GM23338 (cell line): ENCODE measurements at regions not wholly inside any gene's neighbourhood (a gene's known extent, or its start where the extent isn't known, plus 50 kb on each side); places are given as distances from the start of the nearest gene placed in this dataset.

Experiments
- ATAC-seq: fragments of 200-7000 bp; cut with Tn5 transposase; 3 replicates; pipeline ENCODE4 v1.9.1; 2020
- DNase-seq: peaks from one replicate; pipeline ENCODE4 v3.0.0-alpha.2; 2015; ENCODE audit warnings: low spot score
- H2AFZ ChIP-seq: fragments of 200-600 bp; sonication (generic); 2 replicates; pipeline ENCODE4 v1.8.0; 2016; ENCODE audit warnings: antibody characterized with exemption, mild to moderate bottlenecking, moderate library complexity
- H3F3A ChIP-seq: fragments of 200-600 bp; sonication (generic); replicated peaks from 2 replicates; pipeline ENCODE4 v1.8.0; 2017; ENCODE audit warnings: antibody characterized with exemption, mixed run types, low read depth
- H3K27ac ChIP-seq: fragments of 200-600 bp; sonication (generic); 2 replicates; pipeline ENCODE4 v1.6.1; 2016; ENCODE audit warnings: low read depth
- H3K27me3 ChIP-seq: fragments of 200-600 bp; sonication (generic); 2 replicates; pipeline ENCODE4 v1.8.0; 2016; ENCODE audit warnings: mild to moderate bottlenecking, mixed run types, moderate library complexity; ENCODE audit not compliant: insufficient read depth
- H3K36me3 ChIP-seq: fragments of 200-600 bp; sonication (generic); 2 replicates; pipeline ENCODE4 v1.8.0; 2016; ENCODE audit warnings: mild to moderate bottlenecking; ENCODE audit not compliant: insufficient read depth
- H3K4me1 ChIP-seq: fragments of 200-600 bp; sonication (generic); 2 replicates; pipeline ENCODE4 v1.8.0; 2016; ENCODE audit warnings: mild to moderate bottlenecking, moderate library complexity; ENCODE audit not compliant: insufficient read depth
- H3K4me2 ChIP-seq: fragments of 200-600 bp; sonication (generic); 2 replicates; pipeline ENCODE4 v1.7.1; 2017; ENCODE audit warnings: mixed run types
- H3K4me3 ChIP-seq: fragments of 200-600 bp; sonication (generic); 2 replicates; pipeline ENCODE4 v1.6.1; 2016; ENCODE audit warnings: mixed run types
- H3K79me2 ChIP-seq: fragments of 200-600 bp; sonication (generic); replicated peaks from 2 replicates; pipeline ENCODE4 v1.8.0; 2017; ENCODE audit warnings: mild to moderate bottlenecking; ENCODE audit not compliant: insufficient read depth
- H3K9me2 ChIP-seq: fragments of 200-600 bp; sonication (generic); 2 replicates; pipeline ENCODE4 v1.8.0; 2017; ENCODE audit not compliant: insufficient read depth
- H4K20me1 ChIP-seq: fragments of 200-600 bp; sonication (generic); replicated peaks from 2 replicates; pipeline ENCODE4 v1.8.0; 2017; ENCODE audit warnings: mild to moderate bottlenecking; ENCODE audit not compliant: insufficient read depth
- H3K27ac Mint-ChIP-seq: 2 replicates; pipeline ENCODE4 v1.8.0; 2020; ENCODE audit warnings: inconsistent platforms, mild to moderate bottlenecking, moderate library complexity, mixed read lengths
- H3K27me3 Mint-ChIP-seq: 3 replicates; pipeline ENCODE4 v1.8.0; 2022; ENCODE audit warnings: low read depth, mild to moderate bottlenecking, moderate library complexity, mixed read lengths, inconsistent platforms; ENCODE audit not compliant: insufficient read depth, poor library complexity
- H3K36me3 Mint-ChIP-seq: 3 replicates; pipeline ENCODE4 v1.8.0; 2021; ENCODE audit warnings: low read depth, mild to moderate bottlenecking, inconsistent platforms, moderate library complexity, mixed read lengths
- H3K4me1 Mint-ChIP-seq: 3 replicates; pipeline ENCODE4 v1.8.0; 2020; ENCODE audit warnings: mild to moderate bottlenecking, inconsistent platforms, mixed read lengths
- H3K4me3 Mint-ChIP-seq: 3 replicates; pipeline ENCODE4 v1.8.0; 2021; ENCODE audit warnings: moderate library complexity, mild to moderate bottlenecking, inconsistent platforms, mixed read lengths
- H3K9me3 Mint-ChIP-seq: 3 replicates; pipeline ENCODE4 v1.8.0; 2020; ENCODE audit warnings: moderate library complexity, mild to moderate bottlenecking, inconsistent platforms, mixed read lengths
- CREB1 ChIP-seq: fragments of 250-450 bp; sonication (Bioruptor Pico); IDR thresholded peaks from 2 replicates; pipeline ENCODE4 v1.5.0; 2020; ENCODE audit warnings: low read depth, mild to moderate bottlenecking, moderate library complexity
- ETS1 ChIP-seq: IDR thresholded peaks from 2 replicates; pipeline ENCODE4 v1.6.1; 2016; ENCODE audit warnings: antibody characterized with exemption
- EZH2 ChIP-seq: fragments of 200-600 bp; sonication (generic); IDR thresholded peaks from one replicate; pipeline ENCODE4 v1.8.0; 2017; ENCODE audit warnings: antibody characterized with exemption, mild to moderate bottlenecking, low read depth; ENCODE audit not compliant: unreplicated experiment
- EZH2phosphoT487 ChIP-seq: fragments of 200-600 bp; sonication (generic); IDR thresholded peaks from one replicate; pipeline ENCODE4 v1.8.1; 2018; ENCODE audit warnings: antibody characterized with exemption; ENCODE audit not compliant: unreplicated experiment
- JUNB ChIP-seq: IDR thresholded peaks from one replicate; pipeline ENCODE4 v1.6.1; 2016; ENCODE audit warnings: antibody characterized with exemption; ENCODE audit not compliant: unreplicated experiment
- NANOG ChIP-seq: IDR thresholded peaks from 2 replicates; pipeline ENCODE4 v1.6.1; 2016; ENCODE audit warnings: antibody characterized with exemption, borderline replicate concordance
- REST ChIP-seq: IDR thresholded peaks from one replicate; pipeline ENCODE4 v1.6.1; 2018; ENCODE audit warnings: antibody characterized with exemption; ENCODE audit not compliant: unreplicated experiment
- STAT1 ChIP-seq: IDR thresholded peaks from one replicate; pipeline ENCODE4 v1.6.1; 2016; ENCODE audit warnings: antibody characterized with exemption; ENCODE audit not compliant: unreplicated experiment
- ZNF114 ChIP-seq: fragments of 250-450 bp; sonication (Bioruptor Pico); IDR thresholded peaks from 2 replicates; pipeline ENCODE4 v1.5.0; 2020; ENCODE audit warnings: mild to moderate bottlenecking, moderate library complexity
- ZNF331 ChIP-seq: fragments of 250-450 bp; sonication (Bioruptor Pico); IDR thresholded peaks from 2 replicates; pipeline ENCODE4 v1.5.0; 2020; ENCODE audit warnings: low read depth, mild to moderate bottlenecking, moderate library complexity
- ZNF462 ChIP-seq: fragments of 250-450 bp; sonication (Bioruptor Pico); IDR thresholded peaks from 2 replicates; pipeline ENCODE4 v1.5.0; 2020; ENCODE audit warnings: mild to moderate bottlenecking, moderate library complexity

- no peaks in the 10 kb centered on the region for H3K4me1 ChIP-seq
- no peaks in the 10 kb centered on the region for H3K79me2 ChIP-seq
- peak overlapping the region; percentile 26; the same call in 1 of the 2 replicates for H3K27ac Mint-ChIP-seq
- H3K9me3 Mint-ChIP-seq = no peaks in the 10 kb centered on the region
- no peak overlapping the region for H2AFZ ChIP-seq
- TF ChIP-seq ZNF114 (CRISPR knock-in tag) (no peak), JUNB (no peak), ZNF331 (CRISPR knock-in tag) (no peak), EZH2phosphoT487 (no peak), NANOG (no peak), REST (no peak), STAT1 (no peak), EZH2 (no peak), ETS1 (no peak), ZNF462 (CRISPR knock-in tag) (no peak), CREB1 (CRISPR knock-in tag) (no peak)
- H3K4me3 ChIP-seq = no peak overlapping the region
- peaks cover 33% of the 10 kb centered on the region for H3K4me1 Mint-ChIP-seq
- H3F3A ChIP-seq = no peaks in the 10 kb centered on the region
- peaks cover 7% of the 10 kb centered on the region for H3K27me3 Mint-ChIP-seq
- H4K20me1 ChIP-seq = no peaks in the 10 kb centered on the region
- H3K27ac ChIP-seq = no peak overlapping the region
- no peak overlapping the region for H3K4me2 ChIP-seq
- H3K36me3 ChIP-seq = no peaks in the 10 kb centered on the region
- no peak overlapping the region for H3K4me3 Mint-ChIP-seq
- ATAC-seq (no peak), DNase-seq (no peak)
- no peaks in the 10 kb centered on the region for H3K9me2 ChIP-seq
- no peaks in the 10 kb centered on the region for H3K36me3 Mint-ChIP-seq
- H3K27me3 ChIP-seq = peaks cover 13% of the 10 kb centered on the region
Observed at GRCh38 chr3:76653640-76654251, 386.2 kb upstream of the ROBO2 start.
